WTC11 (cell line): ENCODE measurements at regions not wholly inside any gene's neighbourhood (a gene's known extent, or its start where the extent isn't known, plus 50 kb on each side); places are given as distances from the start of the nearest gene placed in this dataset.

Experiments used
- ATAC-seq: fragments of 200-7000 bp; cut with Tn5 transposase; 2 replicates; pipeline ENCODE4 v1.10.0; 2021; ENCODE audit warnings: mild to moderate bottlenecking, moderate library complexity
- CTCF ChIA-PET: fragments of 300-600 bp; sonication (Branson Sonifier 250); formaldehyde crosslinking; loops from one replicate; lab custom pipeline; 2021; ENCODE audit warnings: antibody characterized with exemption; lab: Charles Lee
- POLR2A ChIA-PET: fragments of 350-600 bp; sonication (Branson Sonifier 250); formaldehyde crosslinking; loops from one replicate; lab custom pipeline; 2021; ENCODE audit warnings: antibody characterized with exemption; lab: Charles Lee
- DNase-seq: peaks from one replicate; pipeline ENCODE4 v3.0.0; 2021; ENCODE audit warnings: low spot score
- H3K27ac Mint-ChIP-seq: 2 replicates; pipeline ENCODE4 v1.8.0; 2021; ENCODE audit warnings: mixed read lengths
- H3K27me3 Mint-ChIP-seq: 2 replicates; pipeline ENCODE4 v1.8.0; 2021; ENCODE audit warnings: low read depth, mild to moderate bottlenecking, moderate library complexity, mixed read lengths
- H3K36me3 Mint-ChIP-seq: 2 replicates; pipeline ENCODE4 v1.8.0; 2021; ENCODE audit warnings: mixed read lengths
- H3K4me1 Mint-ChIP-seq: 2 replicates; pipeline ENCODE4 v1.8.0; 2022; ENCODE audit warnings: mixed read lengths
- H3K4me3 Mint-ChIP-seq: 2 replicates; pipeline ENCODE4 v1.8.0; 2021; ENCODE audit warnings: mild to moderate bottlenecking, moderate library complexity, mixed read lengths
- H3K9me3 Mint-ChIP-seq: 2 replicates; pipeline ENCODE4 v1.8.0; 2021; ENCODE audit warnings: mixed read lengths
- ERG ChIP-seq: fragments of 250-450 bp; sonication (Bioruptor Pico); IDR thresholded peaks from 2 replicates; pipeline ENCODE4 v1.8.0; 2021; ENCODE audit warnings: mild to moderate bottlenecking
- ESRRA ChIP-seq: sonication (generic); formaldehyde crosslinking; IDR thresholded peaks from 2 replicates; pipeline ENCODE4 v1.8.1; 2022; ENCODE audit warnings: mild to moderate bottlenecking, missing genetic modification reagents, borderline replicate concordance
- NR3C1 ChIP-seq: sonication (generic); formaldehyde crosslinking; conservative IDR thresholded peaks from 2 replicates; pipeline ENCODE4 v1.8.1; 2023; ENCODE audit warnings: low read depth, mild to moderate bottlenecking, missing genetic modification reagents
- ZBTB21 ChIP-seq: sonication (generic); formaldehyde crosslinking; IDR thresholded peaks from 2 replicates; pipeline ENCODE4 v1.8.1; 2023; ENCODE audit warnings: mild to moderate bottlenecking, missing genetic modification reagents, borderline replicate concordance
- ZNF138 ChIP-seq: sonication (generic); formaldehyde crosslinking; conservative IDR thresholded peaks from 2 replicates; pipeline ENCODE4 v1.8.1; 2022; ENCODE audit warnings: mild to moderate bottlenecking, moderate library complexity, missing genetic modification reagents
- ZNF263 ChIP-seq: sonication (generic); formaldehyde crosslinking; IDR thresholded peaks from 2 replicates; pipeline ENCODE4 v1.8.1; 2022; ENCODE audit warnings: low read depth, mild to moderate bottlenecking, moderate library complexity, missing genetic modification reagents
- ZNF425 ChIP-seq: fragments of 250-450 bp; sonication (Bioruptor Pico); conservative IDR thresholded peaks from 2 replicates; pipeline ENCODE4 v1.9.0; 2021; ENCODE audit warnings: mild to moderate bottlenecking
- ZNF512 ChIP-seq: sonication (generic); formaldehyde crosslinking; IDR thresholded peaks from 2 replicates; pipeline ENCODE4 v1.8.1; 2022; ENCODE audit warnings: missing genetic modification reagents, borderline replicate concordance
- TF ChIP-seq, protein P1 (sequence below): sonication (generic); formaldehyde crosslinking; IDR thresholded peaks from 2 replicates; pipeline ENCODE4 v1.8.0; 2023; ENCODE audit warnings: missing genetic modification reagents, mild to moderate bottlenecking, borderline replicate concordance
- TF ChIP-seq, protein P2 (sequence below): sonication (generic); formaldehyde crosslinking; IDR thresholded peaks from 2 replicates; pipeline ENCODE4 v1.8.1; 2023; ENCODE audit warnings: mild to moderate bottlenecking, missing genetic modification reagents, moderate library complexity
- TF ChIP-seq, protein P3 (sequence below): sonication (generic); formaldehyde crosslinking; conservative IDR thresholded peaks from 2 replicates; pipeline ENCODE4 v1.8.1; 2023; ENCODE audit warnings: mild to moderate bottlenecking, low read depth, missing genetic modification reagents, moderate library complexity

DNA sequence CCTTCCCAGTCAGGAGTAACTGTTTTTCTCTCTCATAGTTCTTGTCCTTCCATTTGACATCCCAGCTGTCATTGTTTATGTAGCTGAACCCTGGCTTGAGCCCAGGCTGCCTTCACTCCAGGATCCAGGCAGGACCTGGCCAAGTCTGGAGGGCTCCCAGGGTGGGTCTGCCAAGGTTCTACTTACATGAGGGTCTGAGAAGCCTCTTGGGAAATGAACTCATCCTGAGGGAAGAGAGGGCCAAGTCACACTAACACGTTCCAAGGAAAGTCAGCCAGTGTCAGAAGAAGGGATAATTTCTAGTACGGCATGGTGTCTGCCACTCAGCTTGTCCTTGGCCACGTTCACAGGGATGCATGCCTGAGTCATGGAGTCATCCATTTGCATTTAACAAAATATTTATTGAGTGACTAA, 54.8 kb upstream of the SRD5A3 start (continued):
- TF ChIP-seq, protein P1, sequence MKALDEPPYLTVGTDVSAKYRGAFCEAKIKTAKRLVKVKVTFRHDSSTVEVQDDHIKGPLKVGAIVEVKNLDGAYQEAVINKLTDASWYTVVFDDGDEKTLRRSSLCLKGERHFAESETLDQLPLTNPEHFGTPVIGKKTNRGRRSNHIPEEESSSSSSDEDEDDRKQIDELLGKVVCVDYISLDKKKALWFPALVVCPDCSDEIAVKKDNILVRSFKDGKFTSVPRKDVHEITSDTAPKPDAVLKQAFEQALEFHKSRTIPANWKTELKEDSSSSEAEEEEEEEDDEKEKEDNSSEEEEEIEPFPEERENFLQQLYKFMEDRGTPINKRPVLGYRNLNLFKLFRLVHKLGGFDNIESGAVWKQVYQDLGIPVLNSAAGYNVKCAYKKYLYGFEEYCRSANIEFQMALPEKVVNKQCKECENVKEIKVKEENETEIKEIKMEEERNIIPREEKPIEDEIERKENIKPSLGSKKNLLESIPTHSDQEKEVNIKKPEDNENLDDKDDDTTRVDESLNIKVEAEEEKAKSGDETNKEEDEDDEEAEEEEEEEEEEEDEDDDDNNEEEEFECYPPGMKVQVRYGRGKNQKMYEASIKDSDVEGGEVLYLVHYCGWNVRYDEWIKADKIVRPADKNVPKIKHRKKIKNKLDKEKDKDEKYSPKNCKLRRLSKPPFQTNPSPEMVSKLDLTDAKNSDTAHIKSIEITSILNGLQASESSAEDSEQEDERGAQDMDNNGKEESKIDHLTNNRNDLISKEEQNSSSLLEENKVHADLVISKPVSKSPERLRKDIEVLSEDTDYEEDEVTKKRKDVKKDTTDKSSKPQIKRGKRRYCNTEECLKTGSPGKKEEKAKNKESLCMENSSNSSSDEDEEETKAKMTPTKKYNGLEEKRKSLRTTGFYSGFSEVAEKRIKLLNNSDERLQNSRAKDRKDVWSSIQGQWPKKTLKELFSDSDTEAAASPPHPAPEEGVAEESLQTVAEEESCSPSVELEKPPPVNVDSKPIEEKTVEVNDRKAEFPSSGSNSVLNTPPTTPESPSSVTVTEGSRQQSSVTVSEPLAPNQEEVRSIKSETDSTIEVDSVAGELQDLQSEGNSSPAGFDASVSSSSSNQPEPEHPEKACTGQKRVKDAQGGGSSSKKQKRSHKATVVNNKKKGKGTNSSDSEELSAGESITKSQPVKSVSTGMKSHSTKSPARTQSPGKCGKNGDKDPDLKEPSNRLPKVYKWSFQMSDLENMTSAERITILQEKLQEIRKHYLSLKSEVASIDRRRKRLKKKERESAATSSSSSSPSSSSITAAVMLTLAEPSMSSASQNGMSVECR: no peak
- TF ChIP-seq NR3C1 (CRISPR knock-in tag): no peak

DNA sequence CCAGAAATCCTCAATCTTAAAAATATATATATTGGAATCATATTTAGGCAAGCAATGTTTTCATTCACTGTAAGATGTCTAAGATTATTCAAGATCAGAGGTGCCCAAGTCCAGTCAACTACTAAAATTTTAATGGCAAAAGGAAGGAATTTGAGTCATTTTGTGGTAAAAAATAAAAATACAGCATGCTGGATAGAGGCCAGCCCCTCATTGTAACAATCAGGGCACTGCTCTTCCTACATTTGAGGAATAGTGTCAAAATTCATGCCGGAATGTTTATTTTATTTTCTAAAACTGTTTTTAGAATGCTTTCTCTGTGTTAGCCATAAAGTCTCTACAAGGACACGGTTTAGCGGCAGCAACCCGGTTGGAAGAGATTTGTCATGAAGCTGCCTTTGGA, 49.9 kb upstream of the SRD5A3 start:
- ATAC-seq (no peak), DNase-seq (no peak)
- Mint-ChIP-seq H3K27me3 (peaks cover 5% of the 10 kb centered on the region), H3K9me3 (peaks cover 33% of the 10 kb centered on the region), H3K36me3 (peaks cover 25% of the 10 kb centered on the region), H3K27ac (no peak overlapping the region), H3K4me1 (peaks cover 11% of the 10 kb centered on the region), H3K4me3 (no peak overlapping the region)
- POLR2A ChIA-PET: no interaction called here
- TF ChIP-seq, protein P2, sequence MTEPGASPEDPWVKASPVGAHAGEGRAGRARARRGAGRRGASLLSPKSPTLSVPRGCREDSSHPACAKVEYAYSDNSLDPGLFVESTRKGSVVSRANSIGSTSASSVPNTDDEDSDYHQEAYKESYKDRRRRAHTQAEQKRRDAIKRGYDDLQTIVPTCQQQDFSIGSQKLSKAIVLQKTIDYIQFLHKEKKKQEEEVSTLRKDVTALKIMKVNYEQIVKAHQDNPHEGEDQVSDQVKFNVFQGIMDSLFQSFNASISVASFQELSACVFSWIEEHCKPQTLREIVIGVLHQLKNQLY (CRISPR knock-in tag): no peak
- TF ChIP-seq, protein P3, sequence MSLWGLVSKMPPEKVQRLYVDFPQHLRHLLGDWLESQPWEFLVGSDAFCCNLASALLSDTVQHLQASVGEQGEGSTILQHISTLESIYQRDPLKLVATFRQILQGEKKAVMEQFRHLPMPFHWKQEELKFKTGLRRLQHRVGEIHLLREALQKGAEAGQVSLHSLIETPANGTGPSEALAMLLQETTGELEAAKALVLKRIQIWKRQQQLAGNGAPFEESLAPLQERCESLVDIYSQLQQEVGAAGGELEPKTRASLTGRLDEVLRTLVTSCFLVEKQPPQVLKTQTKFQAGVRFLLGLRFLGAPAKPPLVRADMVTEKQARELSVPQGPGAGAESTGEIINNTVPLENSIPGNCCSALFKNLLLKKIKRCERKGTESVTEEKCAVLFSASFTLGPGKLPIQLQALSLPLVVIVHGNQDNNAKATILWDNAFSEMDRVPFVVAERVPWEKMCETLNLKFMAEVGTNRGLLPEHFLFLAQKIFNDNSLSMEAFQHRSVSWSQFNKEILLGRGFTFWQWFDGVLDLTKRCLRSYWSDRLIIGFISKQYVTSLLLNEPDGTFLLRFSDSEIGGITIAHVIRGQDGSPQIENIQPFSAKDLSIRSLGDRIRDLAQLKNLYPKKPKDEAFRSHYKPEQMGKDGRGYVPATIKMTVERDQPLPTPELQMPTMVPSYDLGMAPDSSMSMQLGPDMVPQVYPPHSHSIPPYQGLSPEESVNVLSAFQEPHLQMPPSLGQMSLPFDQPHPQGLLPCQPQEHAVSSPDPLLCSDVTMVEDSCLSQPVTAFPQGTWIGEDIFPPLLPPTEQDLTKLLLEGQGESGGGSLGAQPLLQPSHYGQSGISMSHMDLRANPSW (CRISPR knock-in tag): no peak
- no peak for TF ChIP-seq ZNF263
- no peak for TF ChIP-seq ESRRA
- no peak for TF ChIP-seq ZNF512 (CRISPR knock-in tag)
- no peak for TF ChIP-seq ZNF425
- no peak for TF ChIP-seq ERG (CRISPR knock-in tag)
- TF ChIP-seq ZBTB21 (CRISPR knock-in tag): no peak
- no peak for TF ChIP-seq ZNF138
- CTCF ChIA-PET: interaction anchor here (1.2 kb wide), 1 partner anchor 111 kb away, joined by 4 read pairs; no protein-coding TSS in a partner anchor
